AG09309 (cell line): ENCODE measurements at regions not wholly inside any gene's neighbourhood (a gene's known extent, or its start where the extent isn't known, plus 50 kb on each side); places are given as distances from the start of the nearest gene placed in this dataset.

ENCODE experiments used
- DNase-seq: peaks from one replicate; pipeline ENCODE4 v3.0.0-alpha.2; 2010; ENCODE audit warnings: low read depth
- H3K4me3 ChIP-seq: 2 replicates; pipeline ENCODE4 v1.5.1; 2011; ENCODE audit warnings: mild to moderate bottlenecking, low read depth, low read length, moderate library complexity; ENCODE audit not compliant: control insufficient read depth
- TF ChIP-seq, protein P1 (sequence below): IDR thresholded peaks from 2 replicates; pipeline ENCODE4 v1.5.1; 2011; ENCODE audit warnings: mild to moderate bottlenecking, low read depth, low read length, inconsistent platforms; ENCODE audit not compliant: insufficient read depth, control insufficient read depth; ENCODE audit errors: missing control alignments

DNA sequence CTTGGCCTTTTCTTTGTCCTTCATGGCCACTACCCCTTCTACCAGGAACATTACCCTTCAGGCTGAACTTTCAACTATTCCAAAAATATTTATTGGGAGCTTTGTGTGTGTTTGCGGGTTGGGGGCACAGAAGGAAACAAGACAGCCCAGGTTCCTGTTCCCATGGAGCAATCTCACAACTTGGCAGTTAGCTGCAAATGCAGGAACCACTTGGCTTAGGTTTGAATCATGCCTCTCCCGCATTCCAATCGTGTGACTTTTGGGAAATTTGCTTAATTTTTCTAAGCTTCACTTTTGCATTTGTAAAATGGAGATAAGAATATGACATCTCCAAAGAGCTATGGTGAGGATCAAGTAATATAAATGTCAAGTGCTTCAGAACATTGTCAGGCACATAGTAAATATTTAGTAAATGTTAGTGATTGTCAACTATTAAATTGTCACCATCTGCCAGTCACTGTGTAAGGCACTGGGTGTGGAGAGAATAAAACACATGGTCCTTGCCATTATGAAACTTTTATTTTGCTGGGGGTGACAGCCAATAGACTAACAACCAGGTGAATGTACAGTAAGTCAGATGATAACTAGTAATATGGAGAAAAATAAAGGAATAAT is 277.1 kb downstream of the SNX13 start:
- peak; percentile 84 for DNase-seq
- H3K4me3 ChIP-seq = no peak overlapping the region
- TF ChIP-seq, protein P1, sequence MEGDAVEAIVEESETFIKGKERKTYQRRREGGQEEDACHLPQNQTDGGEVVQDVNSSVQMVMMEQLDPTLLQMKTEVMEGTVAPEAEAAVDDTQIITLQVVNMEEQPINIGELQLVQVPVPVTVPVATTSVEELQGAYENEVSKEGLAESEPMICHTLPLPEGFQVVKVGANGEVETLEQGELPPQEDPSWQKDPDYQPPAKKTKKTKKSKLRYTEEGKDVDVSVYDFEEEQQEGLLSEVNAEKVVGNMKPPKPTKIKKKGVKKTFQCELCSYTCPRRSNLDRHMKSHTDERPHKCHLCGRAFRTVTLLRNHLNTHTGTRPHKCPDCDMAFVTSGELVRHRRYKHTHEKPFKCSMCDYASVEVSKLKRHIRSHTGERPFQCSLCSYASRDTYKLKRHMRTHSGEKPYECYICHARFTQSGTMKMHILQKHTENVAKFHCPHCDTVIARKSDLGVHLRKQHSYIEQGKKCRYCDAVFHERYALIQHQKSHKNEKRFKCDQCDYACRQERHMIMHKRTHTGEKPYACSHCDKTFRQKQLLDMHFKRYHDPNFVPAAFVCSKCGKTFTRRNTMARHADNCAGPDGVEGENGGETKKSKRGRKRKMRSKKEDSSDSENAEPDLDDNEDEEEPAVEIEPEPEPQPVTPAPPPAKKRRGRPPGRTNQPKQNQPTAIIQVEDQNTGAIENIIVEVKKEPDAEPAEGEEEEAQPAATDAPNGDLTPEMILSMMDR = no peak

DNA sequence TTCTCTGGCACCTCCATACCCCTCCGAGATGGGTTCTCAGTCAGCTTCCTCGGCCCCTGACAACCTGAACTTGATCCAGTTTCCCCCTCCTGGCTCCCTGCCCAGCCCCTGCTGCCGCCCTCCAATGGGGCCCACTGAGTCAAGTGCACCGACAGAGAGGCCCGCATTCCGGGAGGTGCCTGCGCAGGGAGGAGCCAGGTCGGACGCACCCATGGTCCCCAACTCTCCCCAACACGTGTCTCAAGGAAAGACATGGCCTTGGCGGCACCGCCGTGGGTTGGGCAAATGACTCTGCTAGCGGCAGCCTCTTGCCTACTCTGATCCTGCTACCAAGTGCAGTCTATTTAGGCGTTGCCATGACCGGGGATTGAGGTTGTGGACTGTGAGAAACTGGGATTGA is 275.3 kb downstream of the SNX13 start:
- no peak overlapping the region for H3K4me3 ChIP-seq
- no peak for DNase-seq
- TF ChIP-seq, protein P1 = no peak

DNA sequence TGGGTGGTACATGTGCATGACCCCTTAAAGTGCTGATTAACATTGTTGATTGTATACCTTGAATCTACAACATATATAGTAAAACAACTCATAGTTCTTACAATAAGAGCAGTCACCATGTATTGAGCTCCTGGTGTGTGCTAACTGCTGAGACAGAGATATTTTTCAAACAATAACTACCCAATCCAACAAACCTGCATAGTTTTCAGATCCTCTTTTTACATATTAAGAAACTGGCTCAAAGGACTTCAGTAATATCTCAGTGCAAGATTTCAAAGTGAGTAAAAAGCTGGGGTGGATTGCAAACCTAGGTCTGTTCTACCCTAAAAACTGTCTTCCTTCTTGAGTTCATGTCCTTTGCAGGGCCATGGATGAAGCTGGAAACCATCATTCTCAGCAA is 272.2 kb downstream of the SNX13 start:
- DNase-seq = no peak
- TF ChIP-seq, protein P1 = no peak
- H3K4me3 ChIP-seq = no peak overlapping the region

DNA sequence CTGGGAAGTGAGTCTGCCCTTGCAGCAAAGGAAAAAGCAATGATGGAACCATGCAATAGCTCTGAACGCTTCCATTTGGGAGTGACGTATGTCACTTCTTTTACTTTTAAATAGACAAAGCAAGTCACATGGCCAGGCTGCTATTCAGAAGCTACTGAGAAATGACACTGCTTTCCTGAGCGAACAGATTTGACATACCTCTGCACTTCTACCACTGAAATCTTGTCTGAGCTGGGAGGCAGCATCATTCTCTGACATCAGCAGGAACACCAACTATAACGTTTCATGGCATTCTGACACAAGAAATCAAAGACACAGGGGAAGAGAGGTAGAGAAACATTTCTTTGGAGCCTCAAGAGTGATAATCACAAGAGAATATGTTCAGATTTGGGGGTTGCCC is 271.1 kb downstream of the SNX13 start:
- DNase-seq = no peak
- TF ChIP-seq, protein P1 = no peak
- no peak overlapping the region for H3K4me3 ChIP-seq

DNA sequence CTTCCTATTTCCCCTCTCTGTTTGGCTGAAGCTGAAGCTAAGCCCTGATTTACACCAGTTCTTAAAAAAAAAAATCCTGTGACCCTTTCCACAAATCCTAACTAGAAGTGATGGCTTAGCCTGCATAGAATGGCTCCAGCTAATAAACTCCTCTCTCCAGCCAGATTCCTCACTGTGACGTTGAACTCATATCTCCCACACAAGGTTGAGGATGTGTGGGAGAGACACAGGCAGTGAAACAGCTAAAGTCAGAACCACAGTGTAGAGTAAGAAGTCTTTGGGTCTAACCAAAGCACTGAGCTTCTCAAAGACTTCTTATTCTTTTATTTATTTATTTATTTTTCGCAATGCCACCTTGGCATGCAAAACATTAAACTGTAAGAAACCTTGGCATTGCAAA is 268.3 kb downstream of the SNX13 start:
- TF ChIP-seq, protein P1 = no peak
- H3K4me3 ChIP-seq = no peak overlapping the region
- no peak for DNase-seq

DNA sequence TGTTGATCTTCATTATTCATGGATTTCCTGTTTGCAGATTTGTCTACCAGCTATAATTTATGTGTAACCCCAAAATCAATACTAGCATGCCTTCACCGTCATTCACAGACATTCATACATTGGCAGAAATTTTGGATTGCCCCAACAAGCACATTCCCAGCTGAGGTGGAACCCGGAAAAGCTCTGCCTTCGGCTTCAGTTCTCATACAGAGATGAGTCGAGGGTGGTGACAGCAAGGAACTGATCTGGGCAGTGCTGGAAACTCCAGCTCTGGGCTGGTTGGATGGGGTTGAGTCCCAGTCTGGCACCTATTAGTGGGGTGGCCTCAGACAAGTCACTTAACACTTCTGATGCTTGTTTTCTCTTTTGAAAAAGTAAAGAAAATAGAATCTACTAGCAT is 267.5 kb downstream of the SNX13 start:
- TF ChIP-seq, protein P1 = no peak
- no peak overlapping the region for H3K4me3 ChIP-seq
- DNase-seq = no peak

DNA sequence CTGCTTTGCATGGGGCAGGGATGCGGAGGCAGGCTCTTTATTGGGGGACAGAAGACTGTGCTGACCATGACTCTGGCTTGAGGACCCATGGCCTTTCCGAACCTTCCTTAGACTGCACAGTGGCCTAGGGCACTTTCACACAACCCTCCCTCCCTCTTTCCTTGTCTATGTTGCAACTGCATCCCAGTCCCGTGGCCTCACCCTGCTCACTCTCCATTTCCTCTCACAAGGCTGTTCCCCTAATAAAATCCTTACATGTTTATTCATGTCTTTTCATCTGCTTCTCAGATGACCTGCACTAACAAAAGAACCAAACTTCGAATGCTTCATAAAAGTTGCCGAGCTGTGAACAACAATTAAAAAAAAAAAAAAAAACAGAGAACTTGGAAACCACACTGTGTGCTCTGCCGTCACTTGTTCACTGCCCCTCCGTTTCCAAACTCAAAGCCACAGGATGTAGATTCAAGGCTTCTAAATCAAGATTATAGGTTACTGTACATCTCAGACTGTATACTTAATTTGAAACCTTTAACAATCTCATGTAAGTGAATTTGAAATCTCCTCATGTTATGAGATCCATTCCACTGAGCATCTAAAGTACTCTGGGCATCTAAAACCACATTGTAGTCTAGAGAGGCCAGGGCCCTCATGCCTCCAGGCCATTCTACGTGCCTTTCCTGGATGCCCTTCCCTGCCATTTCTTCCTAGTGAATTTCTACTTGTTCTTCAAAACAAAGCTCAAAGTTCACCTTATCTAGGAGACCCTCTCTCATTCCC is 265.9 kb downstream of the SNX13 start:
- no peak for DNase-seq
- H3K4me3 ChIP-seq = no peak overlapping the region
- TF ChIP-seq, protein P1 = no peak
